HCT116 (cell line): ENCODE measurements at regions not wholly inside any gene's neighbourhood (a gene's known extent, or its start where the extent isn't known, plus 50 kb on each side); places are given as distances from the start of the nearest gene placed in this dataset.

Source experiments
- ATAC-seq: fragments of 200-7000 bp; cut with Tn5 transposase; 2 replicates; pipeline ENCODE4 v1.9.1; 2020; ENCODE audit warnings: mild to moderate bottlenecking, moderate library complexity
- BruUV-seq: library from RNA; stranded (reverse); fragments of 400-500 nt; replicated peaks from 2 replicates; lab custom pipeline; 2021; lab: Mats Ljungman, UMichigan
- CTCF ChIA-PET: fragments of 300-600 bp; sonication (Branson Sonifier 250); formaldehyde crosslinking; loops from one replicate; lab custom pipeline; 2021; ENCODE audit warnings: antibody characterized with exemption; lab: Charles Lee
- POLR2A ChIA-PET: fragments of 300-600, 350-600 bp; sonication (Branson Sonifier 250); formaldehyde crosslinking; loops from one replicate; lab custom pipeline; 2021; ENCODE audit warnings: antibody characterized with exemption; lab: Charles Lee
- RAD21 ChIA-PET, 2 experiments: fragments of 300-600 bp; sonication (Branson Sonifier 250); formaldehyde crosslinking; loops; one replicate each; lab custom pipeline; 2023; ENCODE audit warnings: low total read pairs in 2 of 2; ENCODE audit not compliant: uncharacterized antibody in 2 of 2, unreplicated experiment in 2 of 2, low non-redundant PET in 1 of 2; lab: Charles Lee
- DNase-seq: peaks from one replicate; pipeline ENCODE4 v3.0.0-alpha.2; 2010; ENCODE audit warnings: low read depth, low spot score
- H2AFZ ChIP-seq: fragments of 200-600 bp; shearing (Covaris generic), sonication (generic); 2 replicates; pipeline ENCODE4 v1.6.1; 2017; ENCODE audit warnings: low read depth, mixed run types, mixed read lengths, antibody characterized with exemption, low read length; ENCODE audit not compliant: poor library complexity, severe bottlenecking
- H3K27ac ChIP-seq: 2 replicates; pipeline ENCODE4 v1.5.1; 2012; ENCODE audit warnings: low read depth, low read length
- H3K27me3 ChIP-seq: fragments of 200-600 bp; sonication (generic); 2 replicates; pipeline ENCODE4 v1.6.1; 2016; ENCODE audit warnings: mixed run types, low read length, mixed read lengths; ENCODE audit not compliant: insufficient read depth
- H3K36me3 ChIP-seq, 2 experiments: fragments of 200-500 bp in 1 of 2; fragments of 200-600 bp in 1 of 2; sonication (Bioruptor generic) in 1 of 2; sonication (generic) in 1 of 2; 2 replicates each; pipeline versions ENCODE4 v1.5.1 to v1.6.1; 2014 to 2016; ENCODE audit warnings: low read length in 2 of 2, inconsistent platforms in 1 of 2, mixed read lengths in 1 of 2, mixed run types in 1 of 2; ENCODE audit not compliant: insufficient read depth in 2 of 2, control insufficient read depth in 1 of 2
- H3K4me1 ChIP-seq, 2 experiments: fragments of 200-600 bp in 1 of 2; sonication (generic) in 1 of 2; 2 replicates each; pipeline versions ENCODE4 v1.5.1 to v1.6.1; 2012 to 2017; ENCODE audit warnings: low read length in 2 of 2, inconsistent platforms in 1 of 2, mild to moderate bottlenecking in 1 of 2, mixed read lengths in 1 of 2, mixed run types in 1 of 2, moderate library complexity in 1 of 2; ENCODE audit not compliant: insufficient read depth in 2 of 2, control insufficient read depth in 1 of 2
- H3K4me2 ChIP-seq: fragments of 200-600 bp; sonication (generic); 2 replicates; pipeline ENCODE4 v1.6.1; 2017; ENCODE audit warnings: mixed run types, low read length, mixed read lengths
- H3K4me3 ChIP-seq, 2 experiments: fragments of 200-600 bp in 1 of 2; sonication (generic) in 1 of 2; replicated peaks in 1 of 2; 2 replicates each; pipeline ENCODE4 v1.5.1; 2011 to 2016; ENCODE audit warnings: low read length in 2 of 2, control low read depth in 1 of 2, low read depth in 1 of 2, mild to moderate bottlenecking in 1 of 2, mixed read lengths in 1 of 2, mixed run types in 1 of 2
- H3K79me2 ChIP-seq: fragments of 200-600 bp; sonication (generic); 2 replicates; pipeline ENCODE4 v1.6.1; 2017; ENCODE audit warnings: mild to moderate bottlenecking, mixed run types, low read length, moderate library complexity, mixed read lengths; ENCODE audit not compliant: insufficient read depth
- H3K9ac ChIP-seq: fragments of 200-600 bp; sonication (generic); 2 replicates; pipeline ENCODE4 v1.6.1; 2016; ENCODE audit warnings: low read length, mixed read lengths
- H3K9me2 ChIP-seq: fragments of 200-600 bp; sonication (generic), shearing (Covaris generic); 2 replicates; pipeline ENCODE4 v1.6.1; 2017; ENCODE audit warnings: mixed run types, mild to moderate bottlenecking, moderate library complexity; ENCODE audit not compliant: insufficient read depth
- H3K9me3 ChIP-seq, 2 experiments: fragments of 200-500 bp in 1 of 2; fragments of 200-600 bp in 1 of 2; sonication (Bioruptor generic) in 1 of 2; sonication (generic) in 1 of 2; 2 replicates each; pipeline ENCODE4 v1.6.1; 2014 to 2017; ENCODE audit warnings: low read length in 2 of 2, mixed read lengths in 2 of 2, inconsistent platforms in 1 of 2, low read depth in 1 of 2, mild to moderate bottlenecking in 1 of 2, mixed run types in 1 of 2, moderate library complexity in 1 of 2; ENCODE audit not compliant: control insufficient read depth in 1 of 2, insufficient read depth in 1 of 2
- H4K20me1 ChIP-seq: fragments of 200-600 bp; sonication (generic), shearing (Covaris generic); 2 replicates; pipeline ENCODE4 v1.6.1; 2017; ENCODE audit warnings: mixed run types, mild to moderate bottlenecking, moderate library complexity; ENCODE audit not compliant: insufficient read depth
- EGR1 ChIP-seq: IDR thresholded peaks from 2 replicates; pipeline ENCODE4 v1.6.1; 2012; ENCODE audit warnings: low read depth
- ELF1 ChIP-seq: IDR thresholded peaks from 2 replicates; pipeline ENCODE4 v1.6.1; 2012; ENCODE audit warnings: low read depth, borderline replicate concordance
- EZH2phosphoT487 ChIP-seq: fragments of 200-600 bp; IDR thresholded peaks from 2 replicates; pipeline ENCODE4 v1.6.1; 2018; ENCODE audit warnings: antibody characterized with exemption, borderline replicate concordance
- FOSL1 ChIP-seq: IDR thresholded peaks from 2 replicates; pipeline ENCODE4 v1.6.1; 2012; ENCODE audit warnings: low read depth
- POLR2A ChIP-seq: IDR thresholded peaks from 2 replicates; pipeline ENCODE4 v1.7.0; 2011; ENCODE audit warnings: borderline replicate concordance; ENCODE audit not compliant: insufficient read depth, insufficient read length; ENCODE audit errors: extremely low read depth
- RAD21 ChIP-seq: IDR thresholded peaks from 2 replicates; pipeline ENCODE4 v1.6.1; 2012; ENCODE audit warnings: low read depth, mild to moderate bottlenecking
- SP1 ChIP-seq: IDR thresholded peaks from 2 replicates; pipeline ENCODE4 v1.6.1; 2012; ENCODE audit warnings: low read depth
- TCF7L2 ChIP-seq: IDR thresholded peaks from 2 replicates; pipeline ENCODE4 v1.7.0; 2011; ENCODE audit warnings: borderline replicate concordance, inconsistent platforms; ENCODE audit not compliant: insufficient read depth, insufficient read length; ENCODE audit errors: extremely low read depth
- ZFX ChIP-seq: fragments of 450-650 bp; IDR thresholded peaks from 2 replicates; pipeline ENCODE4 v1.6.1; 2017
- intact Hi-C: fragments of 100-400 bp; cut with micrococcal nuclease; formaldehyde crosslinking; loops from 2 replicates; pipeline ENCODE4 v1.10.0; 2022
- TF ChIP-seq, protein P1 (sequence below): IDR thresholded peaks from 2 replicates; pipeline ENCODE4 v1.6.1; 2012; ENCODE audit warnings: low read depth

GRCh38 chr3:194769020-194769643, 83.4 kb downstream of the FAM43A start (continued):
- no peak for TF ChIP-seq FOSL1
- no peak for TF ChIP-seq RAD21
- TF ChIP-seq TCF7L2: peak; percentile 9
- peak; percentile 95 for TF ChIP-seq SP1
- no peak for TF ChIP-seq ELF1
- TF ChIP-seq ZFX: no peak
- no peak for TF ChIP-seq EZH2phosphoT487
- peak; percentile 83 for TF ChIP-seq POLR2A
- TF ChIP-seq, protein P1, sequence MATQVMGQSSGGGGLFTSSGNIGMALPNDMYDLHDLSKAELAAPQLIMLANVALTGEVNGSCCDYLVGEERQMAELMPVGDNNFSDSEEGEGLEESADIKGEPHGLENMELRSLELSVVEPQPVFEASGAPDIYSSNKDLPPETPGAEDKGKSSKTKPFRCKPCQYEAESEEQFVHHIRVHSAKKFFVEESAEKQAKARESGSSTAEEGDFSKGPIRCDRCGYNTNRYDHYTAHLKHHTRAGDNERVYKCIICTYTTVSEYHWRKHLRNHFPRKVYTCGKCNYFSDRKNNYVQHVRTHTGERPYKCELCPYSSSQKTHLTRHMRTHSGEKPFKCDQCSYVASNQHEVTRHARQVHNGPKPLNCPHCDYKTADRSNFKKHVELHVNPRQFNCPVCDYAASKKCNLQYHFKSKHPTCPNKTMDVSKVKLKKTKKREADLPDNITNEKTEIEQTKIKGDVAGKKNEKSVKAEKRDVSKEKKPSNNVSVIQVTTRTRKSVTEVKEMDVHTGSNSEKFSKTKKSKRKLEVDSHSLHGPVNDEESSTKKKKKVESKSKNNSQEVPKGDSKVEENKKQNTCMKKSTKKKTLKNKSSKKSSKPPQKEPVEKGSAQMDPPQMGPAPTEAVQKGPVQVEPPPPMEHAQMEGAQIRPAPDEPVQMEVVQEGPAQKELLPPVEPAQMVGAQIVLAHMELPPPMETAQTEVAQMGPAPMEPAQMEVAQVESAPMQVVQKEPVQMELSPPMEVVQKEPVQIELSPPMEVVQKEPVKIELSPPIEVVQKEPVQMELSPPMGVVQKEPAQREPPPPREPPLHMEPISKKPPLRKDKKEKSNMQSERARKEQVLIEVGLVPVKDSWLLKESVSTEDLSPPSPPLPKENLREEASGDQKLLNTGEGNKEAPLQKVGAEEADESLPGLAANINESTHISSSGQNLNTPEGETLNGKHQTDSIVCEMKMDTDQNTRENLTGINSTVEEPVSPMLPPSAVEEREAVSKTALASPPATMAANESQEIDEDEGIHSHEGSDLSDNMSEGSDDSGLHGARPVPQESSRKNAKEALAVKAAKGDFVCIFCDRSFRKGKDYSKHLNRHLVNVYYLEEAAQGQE: no peak
- no peak for TF ChIP-seq EGR1

- CTCF ChIA-PET: no interaction called here
Observed at GRCh38 chr3:194772241-194773000, 86.7 kb downstream of the FAM43A start.

More at GRCh38 chr3:194772241-194773000, 86.7 kb downstream of the FAM43A start:
- Histone ChIP-seq H3K36me3 (no peaks in the 10 kb centered on the region), H3K9ac (no peak overlapping the region), H3K4me3 (no peak overlapping the region), H3K9me3 (no peaks in the 10 kb centered on the region), H3K4me2 (no peak overlapping the region), H3K9me2 (no peaks in the 10 kb centered on the region), H2AFZ (no peak overlapping the region), H3K4me1 (peaks cover 3 to 23% of the 10 kb centered on the region in 2 experiments; a peak in 2 of 4 replicates), H4K20me1 (no peaks in the 10 kb centered on the region)
- POLR2A ChIA-PET: no interaction called here
- RAD21 ChIA-PET: no interaction called here
- intact Hi-C loops: no loop called here
- TF ChIP-seq SP1: no peak
- TF ChIP-seq, all 23 proteins: peak for 0
- Histone ChIP-seq H3K27me3 (no peaks in the 10 kb centered on the region), H3K27ac (no peak overlapping the region), H3K79me2 (no peaks in the 10 kb centered on the region)
- BruUV-seq: no TSS peak
- ATAC-seq (no peak), DNase-seq (no peak)
